Hindlimb muscle (tissue), 1 donor: ENCODE measurements at regions not wholly inside any gene's neighbourhood (a gene's known extent, or its start where the extent isn't known, plus 50 kb on each side); places are given as distances from the start of the nearest gene placed in this dataset.

Source experiments
- DNase-seq: peaks from one replicate; pipeline ENCODE4 v3.0.0-alpha.2; 2013

DNA sequence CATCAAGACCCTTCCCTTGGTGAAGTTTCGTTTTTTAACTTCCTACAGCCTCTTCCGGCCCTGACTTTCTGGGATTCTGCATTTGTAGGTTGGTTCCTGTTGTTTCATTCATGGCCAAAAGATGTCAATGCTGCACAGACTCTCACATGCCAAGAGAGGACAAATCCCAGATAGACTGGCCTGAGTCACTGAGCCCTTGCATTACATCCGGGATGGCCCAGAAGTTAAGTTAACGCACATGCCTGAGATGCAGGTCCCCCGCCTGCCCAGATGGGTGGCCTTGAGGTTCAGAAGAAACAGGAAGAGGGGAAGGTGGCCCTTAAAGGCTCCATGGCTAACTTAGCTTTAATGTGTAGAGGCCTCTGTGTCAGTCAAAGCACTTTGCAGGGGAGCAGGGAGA, 51.6 kb upstream of the SRGAP3 start:
- DNase-seq = no peak

GRCh38 chr3:9301798-9302197, 52.4 kb upstream of the SRGAP3 start:
- no peak for DNase-seq

- peak; percentile 88 for DNase-seq
These were observed 53.2 kb upstream of the SRGAP3 start for GRCh38 chr3:9302425-9303181.

GRCh38 chr3:9308298-9308990, 54.4 kb upstream of the THUMPD3 start:
- no peak for DNase-seq

- DNase-seq = no peak
These were observed 52.8 kb upstream of the THUMPD3 start for GRCh38 chr3:9310043-9310442.

DNA sequence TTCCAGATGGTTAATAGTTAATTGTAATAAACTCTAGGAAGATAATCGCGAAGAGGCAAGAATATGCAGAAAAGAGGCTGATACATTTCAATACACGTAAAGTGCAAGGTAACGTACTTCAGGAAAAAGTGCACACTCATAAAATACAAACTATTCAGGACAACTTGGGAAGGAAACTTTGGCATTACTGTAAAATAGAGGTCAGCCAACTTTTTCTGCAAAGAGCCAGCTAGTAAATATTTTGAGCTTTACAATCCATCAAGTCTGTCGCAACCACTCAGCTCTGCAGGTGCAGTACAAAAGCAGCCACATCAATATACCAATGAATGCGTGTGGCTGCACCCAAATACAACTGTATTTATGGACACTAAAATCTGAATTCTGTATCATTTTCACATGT, 51.6 kb upstream of the THUMPD3 start:
- no peak for DNase-seq
